ENCODE measurements at regions not wholly inside any gene's neighbourhood (a gene's known extent, or its start where the extent isn't known, plus 50 kb on each side); places are given as distances from the start of the nearest gene placed in this dataset.

- no peak for DNase-seq (ENCODE audit: low read depth in 2 of 2)
Measured at GRCh38 chr9:94159069-94159939, 75.0 kb downstream of the PTPDC1 start.

- no peak for DNase-seq (ENCODE audit: low read depth in 2 of 2)
Measured at GRCh38 chr9:94160594-94161501, 76.6 kb downstream of the PTPDC1 start.

- DNase-seq (ENCODE audit: low read depth in 2 of 2) = no peak
Measured at GRCh38 chr9:94161673-94162072, 77.4 kb downstream of the PTPDC1 start.

- DNase-seq (ENCODE audit: low read depth in 2 of 2) = no peak
Measured at GRCh38 chr9:94164806-94165549, 80.7 kb downstream of the PTPDC1 start.

- DNase-seq (ENCODE audit: low read depth in 2 of 2) = peak; percentile 91 to 96
Measured at GRCh38 chr9:94165592-94166235, 81.5 kb downstream of the PTPDC1 start.

- DNase-seq (ENCODE audit: low read depth in 2 of 2) = peak; percentile 87 to 91
Measured at GRCh38 chr9:94166236-94166975, 82.1 kb downstream of the PTPDC1 start.

- no peak for DNase-seq (ENCODE audit: low read depth in 2 of 2)
Measured at GRCh38 chr9:94166976-94167346, 82.7 kb downstream of the PTPDC1 start.

- no peak for DNase-seq (ENCODE audit: low read depth in 2 of 2)
Measured at GRCh38 chr9:94167376-94167890, 83.2 kb downstream of the PTPDC1 start.

- DNase-seq (ENCODE audit: low read depth in 2 of 2) = no peak
Measured at GRCh38 chr9:94168203-94169000, 84.1 kb downstream of the PTPDC1 start.

- DNase-seq (ENCODE audit: low read depth in 2 of 2) = no peak
Measured at GRCh38 chr9:94169968-94170367, 85.7 kb downstream of the PTPDC1 start.

GRCh38 chr9:94173632-94174031 lies 85.5 kb upstream of the ZNF169 start:
- DNase-seq (ENCODE audit: low read depth in 2 of 2) = no peak

GRCh38 chr9:94174164-94174563 lies 84.9 kb upstream of the ZNF169 start:
- DNase-seq (ENCODE audit: low read depth in 2 of 2) = no peak

- no peak for DNase-seq (ENCODE audit: low read depth in 2 of 2)
Measured at GRCh38 chr9:94175669-94176068, 83.4 kb upstream of the ZNF169 start.

GRCh38 chr9:94176608-94177007 lies 82.5 kb upstream of the ZNF169 start:
- no peak for DNase-seq (ENCODE audit: low read depth in 2 of 2)

- DNase-seq (ENCODE audit: low read depth in 2 of 2) = no peak
Measured at GRCh38 chr9:94178927-94179326, 80.2 kb upstream of the ZNF169 start.

GRCh38 chr9:94181408-94182181 lies 77.5 kb upstream of the ZNF169 start:
- no peak for DNase-seq (ENCODE audit: low read depth in 2 of 2)

GRCh38 chr9:94182532-94182931 lies 76.6 kb upstream of the ZNF169 start:
- no peak for DNase-seq (ENCODE audit: low read depth in 2 of 2)

GRCh38 chr9:94183240-94183999 lies 75.7 kb upstream of the ZNF169 start:
- no peak for DNase-seq (ENCODE audit: low read depth in 2 of 2)

Measured in activated CD8-positive, alpha-beta memory T cell treated with anti-CD3 and anti-CD28 coated beads for 4 hours (primary cell).